Nephron progenitor cell (in vitro differentiated cells): ENCODE measurements at regions not wholly inside any gene's neighbourhood (a gene's known extent, or its start where the extent isn't known, plus 50 kb on each side); places are given as distances from the start of the nearest gene placed in this dataset.

Experiments used
- DNase-seq: peaks from one replicate; pipeline ENCODE4 v3.0.0; 2021
- H3K27ac Mint-ChIP-seq: 2 replicates; pipeline ENCODE4 v1.8.0; 2021; ENCODE audit warnings: mild to moderate bottlenecking, moderate library complexity, mixed read lengths
- H3K27me3 Mint-ChIP-seq: 2 replicates; pipeline ENCODE4 v1.8.0; 2021; ENCODE audit warnings: mild to moderate bottlenecking, low read depth, mixed read lengths; ENCODE audit not compliant: poor library complexity
- H3K36me3 Mint-ChIP-seq: 2 replicates; pipeline ENCODE4 v1.8.0; 2021; ENCODE audit warnings: low read depth, mixed read lengths
- H3K4me1 Mint-ChIP-seq: 2 replicates; pipeline ENCODE4 v1.8.0; 2021; ENCODE audit warnings: mixed read lengths
- H3K4me3 Mint-ChIP-seq: 2 replicates; pipeline ENCODE4 v1.8.0; 2021; ENCODE audit warnings: mild to moderate bottlenecking, moderate library complexity, mixed read lengths
- H3K9me3 Mint-ChIP-seq: 2 replicates; pipeline ENCODE4 v1.8.0; 2021; ENCODE audit warnings: mild to moderate bottlenecking, moderate library complexity, mixed read lengths
- CTCF ChIP-seq: fragments of 200-600 bp; sonication (generic); IDR thresholded peaks from 2 replicates; pipeline ENCODE4 v1.5.0; 2021; ENCODE audit warnings: antibody characterized with exemption

- no peak for TF ChIP-seq CTCF
- Mint-ChIP-seq H3K4me1 (no peaks in the 10 kb centered on the region), H3K4me3 (no peak overlapping the region), H3K36me3 (no peaks in the 10 kb centered on the region), H3K9me3 (peaks cover 37% of the 10 kb centered on the region), H3K27me3 (peaks cover 12% of the 10 kb centered on the region), H3K27ac (no peak overlapping the region)
- DNase-seq = no peak
These were observed 611.1 kb downstream of the BRD1 start for GRCh38 chr22:49216579-49216978.

- no peak overlapping the region for H3K4me3 Mint-ChIP-seq
- DNase-seq = no peak
- H3K27me3 Mint-ChIP-seq = peaks cover 12% of the 10 kb centered on the region
- H3K4me1 Mint-ChIP-seq = no peaks in the 10 kb centered on the region
- H3K36me3 Mint-ChIP-seq = no peaks in the 10 kb centered on the region
- peaks cover 37% of the 10 kb centered on the region for H3K9me3 Mint-ChIP-seq
- no peak for TF ChIP-seq CTCF
- H3K27ac Mint-ChIP-seq = no peak overlapping the region
These were observed 611.8 kb downstream of the BRD1 start for GRCh38 chr22:49215840-49216239.

- Mint-ChIP-seq H3K36me3 (no peaks in the 10 kb centered on the region), H3K27me3 (peaks cover 12% of the 10 kb centered on the region), H3K27ac (no peak overlapping the region), H3K4me3 (no peak overlapping the region), H3K4me1 (no peaks in the 10 kb centered on the region), H3K9me3 (peaks cover 37% of the 10 kb centered on the region)
- TF ChIP-seq CTCF = no peak
- no peak for DNase-seq
These were observed 612.7 kb downstream of the BRD1 start for GRCh38 chr22:49214976-49215375.

- no peak for TF ChIP-seq CTCF
- DNase-seq = no peak
- Mint-ChIP-seq H3K4me3 (no peak overlapping the region), H3K9me3 (peaks cover 27% of the 10 kb centered on the region), H3K36me3 (no peaks in the 10 kb centered on the region), H3K27me3 (peaks cover 12% of the 10 kb centered on the region), H3K27ac (no peak overlapping the region), H3K4me1 (no peaks in the 10 kb centered on the region)
These were observed 613.8 kb downstream of the BRD1 start for GRCh38 chr22:49213731-49214352.

GRCh38 chr22:49212466-49212865 lies 615.2 kb downstream of the BRD1 start:
- TF ChIP-seq CTCF = no peak
- no peaks in the 10 kb centered on the region for H3K4me1 Mint-ChIP-seq
- no peak for DNase-seq
- H3K4me3 Mint-ChIP-seq = no peak overlapping the region
- peaks cover 16% of the 10 kb centered on the region for H3K27me3 Mint-ChIP-seq
- no peaks in the 10 kb centered on the region for H3K36me3 Mint-ChIP-seq
- peaks cover 14% of the 10 kb centered on the region for H3K9me3 Mint-ChIP-seq
- H3K27ac Mint-ChIP-seq = no peak overlapping the region

- H3K9me3 Mint-ChIP-seq = peaks cover 9% of the 10 kb centered on the region
- H3K4me3 Mint-ChIP-seq = no peak overlapping the region
- no peak for DNase-seq
- no peaks in the 10 kb centered on the region for H3K36me3 Mint-ChIP-seq
- TF ChIP-seq CTCF = no peak
- no peaks in the 10 kb centered on the region for H3K4me1 Mint-ChIP-seq
- no peak overlapping the region for H3K27ac Mint-ChIP-seq
- peaks cover 21% of the 10 kb centered on the region for H3K27me3 Mint-ChIP-seq
These were observed 615.7 kb downstream of the BRD1 start for GRCh38 chr22:49212002-49212401.
